MM.1S (cell line): ENCODE measurements at regions not wholly inside any gene's neighbourhood (a gene's known extent, or its start where the extent isn't known, plus 50 kb on each side); places are given as distances from the start of the nearest gene placed in this dataset.
"Not testable (repeated sequence)": the region's sequence is repeated elsewhere in the genome, so short reads cannot be mapped to it uniquely, and the experiment has no call there.

Experiments used
- EZH2 ChIP-seq: fragments of 300-600 bp; sonication (generic); optimal IDR thresholded peaks from 2 replicates; pipeline ENCODE3; 2017; ENCODE audit warnings: low read depth, mild to moderate bottlenecking, antibody characterized with exemption, low read length, mixed read lengths
- EZH2phosphoT487 ChIP-seq: fragments of 300-600 bp; sonication (generic); IDR thresholded peaks from 2 replicates; pipeline ENCODE4 v1.6.1; 2018; ENCODE audit warnings: antibody characterized with exemption, low read length
- TF ChIP-seq, protein P1 (sequence below): fragments of 300-600 bp; sonication (generic); IDR thresholded peaks from 2 replicates; pipeline ENCODE4 v1.5.1; 2016; ENCODE audit warnings: antibody characterized with exemption, low read length, mixed read lengths

DNA sequence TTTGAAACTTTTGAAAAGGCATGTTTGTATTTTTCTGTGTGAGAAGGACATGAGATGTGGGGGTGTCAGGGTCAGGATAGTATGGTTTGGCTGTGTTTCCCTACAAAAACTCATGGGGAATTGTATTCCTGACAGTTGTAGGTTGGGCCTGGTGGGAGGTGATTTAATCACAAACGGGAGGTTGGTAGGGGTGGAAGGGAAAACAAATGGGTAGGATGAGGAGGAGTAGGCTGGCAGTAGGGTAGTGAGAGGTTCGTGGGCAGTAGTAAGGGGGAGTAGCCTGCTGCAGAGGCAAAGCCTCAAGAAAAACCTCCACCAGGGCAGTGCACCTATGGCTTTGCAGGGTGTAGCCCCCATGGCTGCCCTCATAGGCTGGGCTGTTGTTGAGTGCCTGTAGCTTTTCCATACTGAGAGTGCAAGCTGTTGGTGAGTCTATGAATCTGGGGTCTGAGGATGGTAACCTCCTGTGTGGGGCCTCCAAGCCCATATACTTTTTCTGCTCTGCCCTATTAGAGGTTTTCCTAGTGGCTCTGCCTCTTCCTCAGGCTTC, 587.7 kb downstream of the CWH43 start:
- TF ChIP-seq, protein P1, sequence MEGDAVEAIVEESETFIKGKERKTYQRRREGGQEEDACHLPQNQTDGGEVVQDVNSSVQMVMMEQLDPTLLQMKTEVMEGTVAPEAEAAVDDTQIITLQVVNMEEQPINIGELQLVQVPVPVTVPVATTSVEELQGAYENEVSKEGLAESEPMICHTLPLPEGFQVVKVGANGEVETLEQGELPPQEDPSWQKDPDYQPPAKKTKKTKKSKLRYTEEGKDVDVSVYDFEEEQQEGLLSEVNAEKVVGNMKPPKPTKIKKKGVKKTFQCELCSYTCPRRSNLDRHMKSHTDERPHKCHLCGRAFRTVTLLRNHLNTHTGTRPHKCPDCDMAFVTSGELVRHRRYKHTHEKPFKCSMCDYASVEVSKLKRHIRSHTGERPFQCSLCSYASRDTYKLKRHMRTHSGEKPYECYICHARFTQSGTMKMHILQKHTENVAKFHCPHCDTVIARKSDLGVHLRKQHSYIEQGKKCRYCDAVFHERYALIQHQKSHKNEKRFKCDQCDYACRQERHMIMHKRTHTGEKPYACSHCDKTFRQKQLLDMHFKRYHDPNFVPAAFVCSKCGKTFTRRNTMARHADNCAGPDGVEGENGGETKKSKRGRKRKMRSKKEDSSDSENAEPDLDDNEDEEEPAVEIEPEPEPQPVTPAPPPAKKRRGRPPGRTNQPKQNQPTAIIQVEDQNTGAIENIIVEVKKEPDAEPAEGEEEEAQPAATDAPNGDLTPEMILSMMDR: not testable (repeated sequence)
- TF ChIP-seq EZH2, EZH2phosphoT487: not testable (repeated sequence)
